T follicular helper cell (primary cell): ENCODE measurements at regions not wholly inside any gene's neighbourhood (a gene's known extent, or its start where the extent isn't known, plus 50 kb on each side); places are given as distances from the start of the nearest gene placed in this dataset.

Source experiments
- DNase-seq: peaks from one replicate; pipeline ENCODE4 v3.0.0-alpha.2; 2020; ENCODE audit warnings: low read depth

GRCh38 chr1:29712284-29712651, 475.9 kb downstream of the PTPRU start:
- DNase-seq, result no peak

GRCh38 chr1:29711582-29712283, 475.4 kb downstream of the PTPRU start:
- no peak for DNase-seq

GRCh38 chr1:29709704-29710280, 473.5 kb downstream of the PTPRU start:
- no peak for DNase-seq

- DNase-seq, result no peak
These were observed 472.7 kb downstream of the PTPRU start for GRCh38 chr1:29708796-29709703.

GRCh38 chr1:29708381-29708780, 472.1 kb downstream of the PTPRU start:
- no peak for DNase-seq

- DNase-seq, result no peak
These were observed 471.5 kb downstream of the PTPRU start for GRCh38 chr1:29707796-29708195.

- no peak for DNase-seq
These were observed 470.6 kb downstream of the PTPRU start for GRCh38 chr1:29706936-29707335.

- no peak for DNase-seq
These were observed 468.1 kb downstream of the PTPRU start for GRCh38 chr1:29704430-29704829.

GRCh38 chr1:29703596-29704370, 467.5 kb downstream of the PTPRU start:
- no peak for DNase-seq

- no peak for DNase-seq
These were observed 464.2 kb downstream of the PTPRU start for GRCh38 chr1:29700491-29700890.

GRCh38 chr1:29698626-29699025, 462.3 kb downstream of the PTPRU start:
- DNase-seq, result no peak

GRCh38 chr1:29698033-29698432, 461.7 kb downstream of the PTPRU start:
- no peak for DNase-seq

- no peak for DNase-seq
These were observed 461.1 kb downstream of the PTPRU start for GRCh38 chr1:29697391-29697780.

GRCh38 chr1:29696656-29697390, 460.5 kb downstream of the PTPRU start:
- DNase-seq, result no peak

- no peak for DNase-seq
These were observed 459.5 kb downstream of the PTPRU start for GRCh38 chr1:29695803-29696202.

- no peak for DNase-seq
These were observed 458.7 kb downstream of the PTPRU start for GRCh38 chr1:29695036-29695435.

GRCh38 chr1:29691499-29691898, 455.2 kb downstream of the PTPRU start:
- DNase-seq, result no peak

GRCh38 chr1:29690156-29690555, 453.8 kb downstream of the PTPRU start:
- DNase-seq, result no peak

GRCh38 chr1:29689372-29690030, 453.2 kb downstream of the PTPRU start:
- no peak for DNase-seq

GRCh38 chr1:29688471-29689365, 452.4 kb downstream of the PTPRU start:
- DNase-seq, result no peak
